ENCODE measurements at regions not wholly inside any gene's neighbourhood (a gene's known extent, or its start where the extent isn't known, plus 50 kb on each side); places are given as distances from the start of the nearest gene placed in this dataset.

DNA sequence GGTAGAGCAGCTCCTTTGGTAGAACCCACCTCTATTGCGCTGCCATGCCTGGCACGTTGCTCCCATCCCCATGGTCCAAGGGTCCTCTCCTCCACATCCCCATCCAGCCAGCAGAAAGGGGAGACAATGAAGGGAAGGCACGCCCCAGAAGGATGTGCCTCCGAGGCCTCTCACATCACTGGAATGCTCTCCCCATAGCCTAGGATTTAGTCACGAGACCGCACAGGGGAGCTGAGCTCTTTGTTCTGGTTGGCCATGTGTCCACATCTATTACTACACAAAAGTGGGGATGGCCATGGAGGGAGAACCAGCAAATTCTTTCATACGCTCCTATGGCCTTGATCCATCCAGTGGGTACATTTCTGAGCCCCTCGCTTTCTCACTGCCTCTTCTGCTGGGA lies 60.5 kb upstream of the SALL4 start:
- H3K27ac Mint-ChIP-seq (ENCODE audit: unreplicated experiment): no peak overlapping the region
- H3K4me1 Mint-ChIP-seq (ENCODE audit: low read depth, unreplicated experiment): no peaks in the 10 kb centered on the region
- no peaks in the 10 kb centered on the region for H3K9me3 Mint-ChIP-seq (ENCODE audit: unreplicated experiment)
- H3K36me3 Mint-ChIP-seq (ENCODE audit: unreplicated experiment): no peaks in the 10 kb centered on the region
- TF ChIP-seq CTCF (IDR thresholded peaks at IDR 0.05; ENCODE audit: partially characterized antibody, unreplicated experiment): no peak
- peaks cover 6% of the 10 kb centered on the region for H3K27me3 Mint-ChIP-seq (ENCODE audit: unreplicated experiment)
- DNase-seq: no peak
- no peak overlapping the region for H3K4me3 Mint-ChIP-seq (ENCODE audit: unreplicated experiment)

- Mint-ChIP-seq H3K36me3 (ENCODE audit: unreplicated experiment) (no peaks in the 10 kb centered on the region), H3K4me3 (ENCODE audit: unreplicated experiment) (no peak overlapping the region), H3K27me3 (ENCODE audit: unreplicated experiment) (peaks cover 4% of the 10 kb centered on the region)
Observed at GRCh38 chr20:51861726-51862466, 59.6 kb upstream of the SALL4 start.

GRCh38 chr20:51860111-51860882 lies 58.0 kb upstream of the SALL4 start:
- no peak overlapping the region for H3K4me3 Mint-ChIP-seq (ENCODE audit: unreplicated experiment)
- H3K27me3 Mint-ChIP-seq (ENCODE audit: unreplicated experiment): peaks cover 4% of the 10 kb centered on the region
- no peaks in the 10 kb centered on the region for H3K9me3 Mint-ChIP-seq (ENCODE audit: unreplicated experiment)
- H3K27ac Mint-ChIP-seq (ENCODE audit: unreplicated experiment): no peak overlapping the region
- no peaks in the 10 kb centered on the region for H3K4me1 Mint-ChIP-seq (ENCODE audit: low read depth, unreplicated experiment)
- DNase-seq: no peak
- no peaks in the 10 kb centered on the region for H3K36me3 Mint-ChIP-seq (ENCODE audit: unreplicated experiment)
- no peak for TF ChIP-seq CTCF (IDR thresholded peaks at IDR 0.05; ENCODE audit: partially characterized antibody, unreplicated experiment)

More at GRCh38 chr20:51861726-51862466, 59.6 kb upstream of the SALL4 start:
- no peak for TF ChIP-seq CTCF (IDR thresholded peaks at IDR 0.05; ENCODE audit: partially characterized antibody, unreplicated experiment)
- Mint-ChIP-seq H3K4me1 (ENCODE audit: low read depth, unreplicated experiment) (no peaks in the 10 kb centered on the region), H3K27ac (ENCODE audit: unreplicated experiment) (no peak overlapping the region), H3K9me3 (ENCODE audit: unreplicated experiment) (no peaks in the 10 kb centered on the region)
- no peak for DNase-seq

DNA sequence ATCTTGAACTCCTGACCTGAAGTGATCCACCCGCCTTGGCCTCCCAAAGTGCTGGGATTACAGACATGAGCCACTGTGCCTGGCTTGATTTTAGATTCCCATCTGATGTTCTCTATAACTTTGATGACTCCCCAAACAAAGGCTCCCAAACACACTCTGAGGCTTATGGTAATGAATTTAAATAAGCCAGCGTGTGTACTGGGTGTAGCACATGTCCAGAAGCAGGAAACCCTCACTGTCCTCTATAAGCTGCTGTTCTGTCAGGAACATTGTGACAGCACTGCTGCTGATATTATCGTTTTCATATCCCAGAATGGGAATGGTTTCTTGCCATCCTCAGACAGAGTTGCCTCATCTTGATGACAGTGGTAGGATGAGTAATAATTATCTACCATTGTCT lies 54.1 kb upstream of the SALL4 start:
- DNase-seq: no peak
- no peak for TF ChIP-seq CTCF (IDR thresholded peaks at IDR 0.05; ENCODE audit: partially characterized antibody, unreplicated experiment)
- no peak overlapping the region for H3K27ac Mint-ChIP-seq (ENCODE audit: unreplicated experiment)
- H3K27me3 Mint-ChIP-seq (ENCODE audit: unreplicated experiment): peaks cover 1% of the 10 kb centered on the region
- H3K36me3 Mint-ChIP-seq (ENCODE audit: unreplicated experiment): no peaks in the 10 kb centered on the region
- no peaks in the 10 kb centered on the region for H3K4me1 Mint-ChIP-seq (ENCODE audit: low read depth, unreplicated experiment)
- no peak overlapping the region for H3K4me3 Mint-ChIP-seq (ENCODE audit: unreplicated experiment)
- no peaks in the 10 kb centered on the region for H3K9me3 Mint-ChIP-seq (ENCODE audit: unreplicated experiment)

DNA sequence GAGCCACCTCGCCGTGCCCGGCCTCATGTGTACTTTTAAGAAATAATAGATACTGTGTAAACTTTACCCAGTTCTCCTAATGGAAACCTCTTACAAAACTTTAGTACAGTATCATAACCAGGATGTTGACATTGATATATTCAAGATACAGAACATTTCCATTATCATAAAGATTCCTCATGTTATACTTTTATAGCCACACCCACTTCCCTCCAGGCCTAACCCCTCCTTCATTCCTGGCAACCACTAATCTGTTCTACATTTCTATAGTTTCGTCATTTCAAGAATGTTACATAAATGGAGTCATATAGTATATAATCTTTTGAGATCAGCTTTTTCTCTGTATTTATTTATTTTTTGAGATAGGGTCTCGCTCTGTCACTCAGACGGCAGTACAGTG lies 52.6 kb upstream of the SALL4 start:
- Mint-ChIP-seq H3K4me1 (ENCODE audit: low read depth, unreplicated experiment) (no peaks in the 10 kb centered on the region), H3K9me3 (ENCODE audit: unreplicated experiment) (no peaks in the 10 kb centered on the region), H3K27ac (ENCODE audit: unreplicated experiment) (no peak overlapping the region), H3K36me3 (ENCODE audit: unreplicated experiment) (no peaks in the 10 kb centered on the region), H3K27me3 (ENCODE audit: unreplicated experiment) (no peaks in the 10 kb centered on the region), H3K4me3 (ENCODE audit: unreplicated experiment) (no peak overlapping the region)
- DNase-seq: no peak
- no peak for TF ChIP-seq CTCF (IDR thresholded peaks at IDR 0.05; ENCODE audit: partially characterized antibody, unreplicated experiment)

Data from glutamatergic neuron (in vitro differentiated cells).